ENCODE measurements at regions not wholly inside any gene's neighbourhood (a gene's known extent, or its start where the extent isn't known, plus 50 kb on each side); places are given as distances from the start of the nearest gene placed in this dataset.

- TF ChIP-seq CTCF (IDR thresholded peaks at IDR 0.05; ENCODE audit: low read length), result peak; percentile 36
- TF ChIP-seq EZH2phosphoT487 (IDR thresholded peaks at IDR 0.05; ENCODE audit: low read length), result no peak
Observed at GRCh38 chr2:125745514-125745913, 910.4 kb upstream of the GYPC start.
